HG02623 (cell line): ENCODE measurements at regions not wholly inside any gene's neighbourhood (a gene's known extent, or its start where the extent isn't known, plus 50 kb on each side); places are given as distances from the start of the nearest gene placed in this dataset.
A peak's percentile ranks its signal among the peaks of the same experiment; 100 is the strongest.

Source experiments
- ATAC-seq: cut with Tn5 transposase; IDR thresholded peaks from one replicate; pipeline ENCODE4 v1.9.1; 2021; ENCODE audit warnings: moderate library complexity; ENCODE audit not compliant: unreplicated experiment

GRCh38 chr1:239868058-239868832, 223.4 kb upstream of the FMN2 start:
- ATAC-seq = no peak

- no peak for ATAC-seq
Measured at GRCh38 chr1:239870194-239870593, 221.5 kb upstream of the FMN2 start.

GRCh38 chr1:239872626-239873025, 219.1 kb upstream of the FMN2 start:
- no peak for ATAC-seq

DNA sequence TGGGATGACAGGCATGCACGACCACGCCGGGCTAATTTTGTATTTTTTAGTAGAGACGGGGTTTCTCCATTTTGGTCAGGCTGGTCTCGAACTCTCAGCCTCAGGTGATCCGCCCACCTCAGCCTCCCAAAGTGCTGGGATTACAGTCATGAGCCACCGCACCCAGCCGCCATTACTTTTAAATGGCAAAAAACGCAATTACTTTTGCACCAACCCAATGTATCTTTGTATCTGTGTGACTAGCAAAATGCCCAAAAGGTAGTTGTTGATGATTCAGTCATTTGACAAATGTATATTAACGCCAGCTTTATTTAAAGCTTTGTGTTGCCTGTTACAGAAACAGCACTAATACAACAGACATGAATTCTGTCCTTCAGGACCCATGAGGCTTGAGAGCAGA, 216.9 kb upstream of the FMN2 start:
- ATAC-seq = no peak

GRCh38 chr1:239879321-239880170, 212.1 kb upstream of the FMN2 start:
- ATAC-seq = no peak

DNA sequence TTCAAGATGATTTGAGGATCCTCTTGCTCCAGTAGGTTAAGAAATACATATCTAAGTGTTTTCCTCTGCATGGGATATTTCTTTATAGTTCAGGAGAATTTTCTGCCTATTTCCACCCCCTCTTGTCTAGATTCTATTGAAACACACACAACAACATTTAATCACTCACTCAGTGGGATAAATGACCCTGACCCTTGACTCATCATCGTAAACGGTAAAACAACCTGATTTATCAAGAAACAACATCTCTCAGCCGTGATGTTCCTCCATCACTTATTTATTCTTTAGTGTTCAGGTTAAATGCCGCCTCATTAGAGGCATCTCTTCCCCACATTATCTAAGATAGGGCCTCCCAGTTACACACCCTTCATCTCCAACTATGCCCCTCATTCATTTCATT, 208.7 kb upstream of the FMN2 start:
- no peak for ATAC-seq

DNA sequence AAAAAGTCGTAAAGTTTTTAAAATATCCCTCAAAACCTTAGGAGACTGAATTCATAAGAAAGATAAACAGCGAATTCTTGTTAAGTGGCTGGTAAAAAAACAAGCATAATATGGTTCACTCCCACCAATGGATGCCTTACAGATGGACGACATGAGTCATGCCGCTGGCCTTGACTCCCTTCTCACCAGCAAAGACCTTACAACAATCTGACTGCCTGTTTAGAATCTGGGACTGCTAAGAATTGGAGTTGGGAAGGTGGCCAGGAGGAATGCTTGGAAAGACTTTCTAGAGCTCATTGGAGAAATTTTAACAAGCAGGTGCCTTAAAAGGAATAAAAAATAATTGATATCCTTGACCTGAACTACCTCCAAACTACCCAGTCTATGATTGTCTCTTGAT, 206.9 kb upstream of the FMN2 start:
- ATAC-seq = no peak

GRCh38 chr1:239886266-239886665, 205.4 kb upstream of the FMN2 start:
- ATAC-seq = no peak

DNA sequence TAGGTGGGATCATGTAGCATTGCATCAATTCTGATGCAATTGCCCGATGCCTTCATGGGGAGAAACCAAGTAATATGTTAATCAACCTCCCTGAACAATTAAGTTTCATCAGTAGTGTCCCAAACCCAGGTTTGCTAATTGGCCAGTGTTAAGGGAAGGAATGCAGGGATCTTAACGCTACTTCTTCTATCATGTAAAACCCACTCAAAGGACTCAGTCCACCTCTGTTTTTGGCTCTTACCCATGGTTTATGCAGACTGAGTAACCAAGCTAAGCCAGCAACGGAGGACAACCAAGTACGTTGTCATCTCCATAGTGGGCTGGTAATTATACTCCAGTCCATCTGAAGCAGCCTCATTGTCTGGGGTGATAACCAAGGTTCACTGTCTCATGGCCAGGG, 203.0 kb upstream of the FMN2 start:
- no peak for ATAC-seq

GRCh38 chr1:239891621-239892358, 199.9 kb upstream of the FMN2 start:
- no peak for ATAC-seq

GRCh38 chr1:239892602-239893001, 199.1 kb upstream of the FMN2 start:
- ATAC-seq = no peak

DNA sequence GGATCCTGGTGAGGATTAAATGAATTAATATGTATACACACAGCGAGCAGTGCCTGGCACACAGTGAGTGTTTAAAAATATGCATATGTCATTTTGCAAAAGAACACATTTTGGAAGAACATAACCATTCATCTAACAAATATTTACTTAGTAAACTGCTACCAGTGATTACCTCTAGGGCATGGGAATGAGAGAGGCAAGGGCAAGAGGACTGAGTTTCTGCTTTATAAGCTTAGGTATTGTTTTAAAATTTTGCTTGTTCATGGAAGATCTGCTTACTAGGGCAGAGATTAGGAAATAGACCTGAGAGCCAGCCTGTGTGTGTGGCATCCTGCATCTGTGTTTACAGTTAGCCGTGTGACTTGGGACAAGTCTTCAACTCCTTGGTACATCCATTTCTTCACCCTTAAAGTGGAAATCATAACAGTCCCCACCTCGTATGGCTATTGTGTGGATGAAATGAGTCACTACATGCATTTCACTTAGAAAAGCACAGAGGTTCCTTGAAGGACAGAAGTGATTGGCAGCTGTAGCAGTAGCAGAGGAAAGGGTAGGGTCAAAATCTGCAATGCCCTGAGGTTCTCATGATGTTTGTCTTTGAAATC, 198.5 kb upstream of the FMN2 start:
- ATAC-seq = no peak

- ATAC-seq = no peak
Measured at GRCh38 chr1:239896569-239896968, 195.1 kb upstream of the FMN2 start.

- ATAC-seq = no peak
Measured at GRCh38 chr1:239896980-239897379, 194.7 kb upstream of the FMN2 start.

DNA sequence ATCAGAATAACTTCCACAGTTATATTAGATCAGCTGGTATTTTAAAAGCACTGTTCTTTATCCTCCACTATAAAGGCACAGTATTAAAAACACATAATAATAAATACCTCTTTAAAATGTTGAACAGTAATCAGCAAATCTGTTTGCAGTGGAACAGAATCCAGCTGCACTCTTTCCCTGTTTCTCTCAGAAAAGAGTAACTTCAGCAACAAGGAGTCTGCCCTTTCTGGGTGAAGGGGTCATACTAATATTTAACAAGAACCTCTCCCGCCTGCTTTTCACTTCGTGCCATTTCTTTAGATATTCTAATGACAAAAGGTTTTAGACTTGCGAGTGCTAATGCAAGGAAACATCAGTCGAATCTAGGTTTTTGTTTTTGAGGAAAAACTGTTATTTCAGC, 194.2 kb upstream of the FMN2 start:
- no peak for ATAC-seq

- peak; percentile 92 for ATAC-seq
Measured at GRCh38 chr1:239898062-239898730, 193.5 kb upstream of the FMN2 start.

GRCh38 chr1:239899747-239900146, 191.9 kb upstream of the FMN2 start:
- ATAC-seq = no peak

- no peak for ATAC-seq
Measured at GRCh38 chr1:239906394-239906793, 185.3 kb upstream of the FMN2 start.

DNA sequence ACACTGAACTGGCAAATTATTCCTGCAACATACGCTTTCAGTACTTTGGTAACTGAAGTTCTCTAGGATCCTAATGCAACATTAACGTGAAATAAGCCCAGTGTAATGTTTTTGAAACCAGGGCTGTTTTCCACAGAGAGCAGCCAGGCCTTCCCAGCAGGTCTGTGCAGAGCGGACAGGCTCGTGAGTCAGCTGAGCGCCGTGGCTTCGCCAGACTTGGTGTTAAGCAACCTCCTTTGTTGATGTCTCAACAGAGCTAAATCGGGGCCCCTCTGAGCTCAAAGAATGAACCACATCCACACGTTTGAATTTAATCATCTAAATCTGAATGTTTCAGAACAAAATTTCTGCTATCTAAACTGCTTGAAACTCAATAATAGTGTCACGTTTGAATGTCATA, 181.8 kb upstream of the FMN2 start:
- no peak for ATAC-seq

- ATAC-seq = no peak
Measured at GRCh38 chr1:239912471-239912870, 179.2 kb upstream of the FMN2 start.

GRCh38 chr1:239913141-239913585, 178.5 kb upstream of the FMN2 start:
- ATAC-seq = no peak
